ENCODE measurements at regions not wholly inside any gene's neighbourhood (a gene's known extent, or its start where the extent isn't known, plus 50 kb on each side); places are given as distances from the start of the nearest gene placed in this dataset.

- Histone ChIP-seq H3K36me3 (ENCODE audit: insufficient read depth, low read length) (no peaks in the 10 kb centered on the region), H3K4me1 (ENCODE audit: insufficient read depth, low read length) (no peaks in the 10 kb centered on the region), H3K4me3 (ENCODE audit: low read depth in 1 of 2, low read length in 2 of 2) (no peak overlapping the region), H3K27me3 (ENCODE audit: insufficient read depth, low read length, poor library complexity) (no peaks in the 10 kb centered on the region), H3K4me2 (ENCODE audit: insufficient read depth, low read length) (no peak overlapping the region), H3K9ac (ENCODE audit: low read depth, low read length) (no peak overlapping the region), H3K79me2 (ENCODE audit: insufficient read depth, low read length) (no peaks in the 10 kb centered on the region), H3K27ac (ENCODE audit: low read length) (no peak overlapping the region), H2AFZ (ENCODE audit: low read depth, low read length) (no peak overlapping the region), H4K20me1 (ENCODE audit: insufficient read depth, low read length) (no peaks in the 10 kb centered on the region), H3K9me3 (ENCODE audit: insufficient read depth, low read length, severe bottlenecking) (no peaks in the 10 kb centered on the region)
- no peak for ATAC-seq (ENCODE audit: insufficient read depth, low read depth)
- TF ChIP-seq CTCF (IDR thresholded peaks at IDR 0.05; ENCODE audit: borderline replicate concordance, extremely low read depth, low read length, poor library complexity, severe bottlenecking) (no peak), EZH2 (IDR thresholded peaks at IDR 0.05; ENCODE audit: borderline replicate concordance, low read depth, low read length, severe bottlenecking) (no peak)
- no peak for DNase-seq
These were observed 78.0 kb downstream of the ENGASE start for GRCh38 chr17:79152636-79153035.

GRCh38 chr17:79152110-79152509, 77.5 kb downstream of the ENGASE start:
- Histone ChIP-seq H3K9ac (ENCODE audit: low read depth, low read length) (no peak overlapping the region), H3K4me3 (ENCODE audit: low read depth in 1 of 2, low read length in 2 of 2) (no peak overlapping the region), H3K79me2 (ENCODE audit: insufficient read depth, low read length) (no peaks in the 10 kb centered on the region), H3K27me3 (ENCODE audit: insufficient read depth, low read length, poor library complexity) (no peaks in the 10 kb centered on the region), H3K27ac (ENCODE audit: low read length) (no peak overlapping the region), H3K9me3 (ENCODE audit: insufficient read depth, low read length, severe bottlenecking) (no peaks in the 10 kb centered on the region), H3K4me2 (ENCODE audit: insufficient read depth, low read length) (no peak overlapping the region), H3K36me3 (ENCODE audit: insufficient read depth, low read length) (no peaks in the 10 kb centered on the region), H2AFZ (ENCODE audit: low read depth, low read length) (no peak overlapping the region), H4K20me1 (ENCODE audit: insufficient read depth, low read length) (no peaks in the 10 kb centered on the region), H3K4me1 (ENCODE audit: insufficient read depth, low read length) (no peaks in the 10 kb centered on the region)
- TF ChIP-seq CTCF (IDR thresholded peaks at IDR 0.05; ENCODE audit: borderline replicate concordance, extremely low read depth, low read length, poor library complexity, severe bottlenecking) (no peak), EZH2 (IDR thresholded peaks at IDR 0.05; ENCODE audit: borderline replicate concordance, low read depth, low read length, severe bottlenecking) (no peak)
- ATAC-seq (ENCODE audit: insufficient read depth, low read depth) (no peak), DNase-seq (no peak)

- H3K79me2 ChIP-seq (ENCODE audit: insufficient read depth, low read length), result no peaks in the 10 kb centered on the region
- no peaks in the 10 kb centered on the region for H3K9me3 ChIP-seq (ENCODE audit: insufficient read depth, low read length, severe bottlenecking)
- no peak for ATAC-seq (ENCODE audit: insufficient read depth, low read depth)
- TF ChIP-seq EZH2 (IDR thresholded peaks at IDR 0.05; ENCODE audit: borderline replicate concordance, low read depth, low read length, severe bottlenecking), result no peak
- TF ChIP-seq CTCF (IDR thresholded peaks at IDR 0.05; ENCODE audit: borderline replicate concordance, extremely low read depth, low read length, poor library complexity, severe bottlenecking), result no peak
- no peak for DNase-seq
- H3K4me2 ChIP-seq (ENCODE audit: insufficient read depth, low read length), result no peak overlapping the region
- no peak overlapping the region for H2AFZ ChIP-seq (ENCODE audit: low read depth, low read length)
- no peaks in the 10 kb centered on the region for H3K36me3 ChIP-seq (ENCODE audit: insufficient read depth, low read length)
- peaks cover 2% of the 10 kb centered on the region; the same call in 1 of the 2 replicates for H4K20me1 ChIP-seq (ENCODE audit: insufficient read depth, low read length)
- no peak overlapping the region for H3K4me3 ChIP-seq (ENCODE audit: low read depth in 1 of 2, low read length in 2 of 2)
- H3K27ac ChIP-seq (ENCODE audit: low read length), result no peak overlapping the region
- H3K9ac ChIP-seq (ENCODE audit: low read depth, low read length), result no peak overlapping the region
- H3K4me1 ChIP-seq (ENCODE audit: insufficient read depth, low read length), result no peaks in the 10 kb centered on the region
- no peaks in the 10 kb centered on the region for H3K27me3 ChIP-seq (ENCODE audit: insufficient read depth, low read length, poor library complexity)
These were observed 76.2 kb downstream of the ENGASE start for GRCh38 chr17:79150799-79151198.

Measured in DND-41 (cell line).